Stimulated activated effector memory CD8-positive, alpha-beta T cell treated with anti-CD3 and anti-CD28 coated beads, Interleukin-12 subunit alpha, Interleukin-12 subunit beta, amount 100 ng/mL, for 72 hours (primary cell): ENCODE measurements at regions not wholly inside any gene's neighbourhood (a gene's known extent, or its start where the extent isn't known, plus 50 kb on each side); places are given as distances from the start of the nearest gene placed in this dataset.

Experiments
- ATAC-seq: fragments of 150-1000 bp; cut with Tn5 transposase; 2 replicates; pipeline ENCODE4 v1.10.0; 2021
- DNase-seq, 2 donors: peaks; one replicate each; pipeline ENCODE4 v3.0.0; 2021 to 2022; ENCODE audit warnings: low spot score in 2 of 2
- H3K27ac Mint-ChIP-seq: one replicate; pipeline ENCODE4 v1.8.0; 2022; ENCODE audit warnings: mild to moderate bottlenecking, mixed read lengths
- H3K36me3 Mint-ChIP-seq: one replicate; pipeline ENCODE4 v1.8.0; 2022; ENCODE audit warnings: mild to moderate bottlenecking, mixed read lengths
- H3K4me1 Mint-ChIP-seq: one replicate; pipeline ENCODE4 v1.8.0; 2022; ENCODE audit warnings: mixed read lengths
- H3K4me3 Mint-ChIP-seq: one replicate; pipeline ENCODE4 v1.8.0; 2022; ENCODE audit warnings: mild to moderate bottlenecking, mixed read lengths
- H3K9me3 Mint-ChIP-seq: one replicate; pipeline ENCODE4 v1.8.0; 2022; ENCODE audit warnings: mixed read lengths

DNA sequence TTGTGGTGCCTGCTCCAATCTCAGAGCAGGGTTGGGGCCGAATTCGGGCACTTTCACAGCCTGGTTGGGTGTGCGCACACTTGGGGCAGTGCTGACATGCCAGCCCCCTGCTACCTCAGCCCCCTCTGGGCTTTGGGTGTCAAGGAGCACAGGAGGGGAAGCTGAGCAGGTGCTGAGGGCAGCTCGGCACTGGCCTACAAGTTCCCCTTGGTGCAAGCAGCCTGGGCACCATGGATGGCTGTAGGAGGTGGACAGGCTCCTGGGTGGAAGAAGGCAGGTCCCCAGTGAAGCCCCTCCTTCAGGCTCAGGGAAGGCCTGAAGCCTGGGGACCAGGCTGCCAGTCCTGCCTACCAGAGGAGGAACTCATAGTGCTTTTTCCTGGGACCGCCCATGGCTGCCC, 326.6 kb downstream of the NDFIP2 start:
- Mint-ChIP-seq H3K4me1 (no peaks in the 10 kb centered on the region), H3K36me3 (no peaks in the 10 kb centered on the region), H3K4me3 (no peak overlapping the region), H3K9me3 (no peaks in the 10 kb centered on the region), H3K27ac (no peak overlapping the region)
- DNase-seq (no peak), ATAC-seq (peak; percentile 27)

DNA sequence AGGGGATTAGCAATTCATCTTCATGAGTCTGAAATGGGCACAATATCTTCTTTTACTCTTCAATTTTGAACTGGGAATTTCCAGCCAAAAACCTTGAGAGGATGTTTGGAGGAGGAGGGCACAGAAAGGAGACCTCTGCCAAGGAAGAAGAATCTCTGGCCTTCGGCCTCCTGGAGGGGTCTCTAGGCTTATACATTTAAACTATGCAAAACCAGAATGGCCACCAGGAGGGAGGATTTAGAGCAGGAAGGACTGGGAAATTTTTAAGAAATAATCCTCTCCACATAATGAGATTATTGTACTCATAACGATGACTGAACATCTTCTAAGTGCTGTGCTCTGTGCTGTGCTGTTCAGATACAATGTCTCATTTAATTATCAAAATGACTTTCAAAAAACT, 325.9 kb downstream of the NDFIP2 start:
- Mint-ChIP-seq H3K4me3 (no peak overlapping the region), H3K36me3 (no peaks in the 10 kb centered on the region), H3K9me3 (no peaks in the 10 kb centered on the region), H3K4me1 (no peaks in the 10 kb centered on the region), H3K27ac (no peak overlapping the region)
- no peak for DNase-seq
- no peak for ATAC-seq

DNA sequence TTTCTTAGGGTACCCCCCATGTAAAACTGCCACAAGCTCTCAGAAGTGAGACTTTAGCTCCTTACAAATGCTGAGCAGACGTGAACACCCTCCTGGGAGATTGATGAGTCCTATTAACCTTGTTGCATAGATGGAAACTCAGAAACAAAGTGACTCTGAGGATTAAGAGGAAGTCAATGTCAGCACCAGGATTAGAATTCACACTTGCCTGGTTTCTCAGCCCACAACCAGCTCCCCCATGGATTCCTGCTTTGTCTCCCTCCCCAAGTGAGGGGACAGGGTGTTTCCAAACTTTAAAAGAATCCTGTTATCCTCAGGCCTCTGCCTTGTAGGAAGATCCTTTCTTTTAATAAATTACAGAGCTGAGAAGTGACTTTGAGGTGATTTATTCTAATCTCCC, 324.4 kb downstream of the NDFIP2 start:
- no peak for DNase-seq
- no peak overlapping the region for H3K4me3 Mint-ChIP-seq
- H3K36me3 Mint-ChIP-seq, result no peaks in the 10 kb centered on the region
- ATAC-seq, result no peak
- no peaks in the 10 kb centered on the region for H3K4me1 Mint-ChIP-seq
- no peak overlapping the region for H3K27ac Mint-ChIP-seq
- H3K9me3 Mint-ChIP-seq, result no peaks in the 10 kb centered on the region

DNA sequence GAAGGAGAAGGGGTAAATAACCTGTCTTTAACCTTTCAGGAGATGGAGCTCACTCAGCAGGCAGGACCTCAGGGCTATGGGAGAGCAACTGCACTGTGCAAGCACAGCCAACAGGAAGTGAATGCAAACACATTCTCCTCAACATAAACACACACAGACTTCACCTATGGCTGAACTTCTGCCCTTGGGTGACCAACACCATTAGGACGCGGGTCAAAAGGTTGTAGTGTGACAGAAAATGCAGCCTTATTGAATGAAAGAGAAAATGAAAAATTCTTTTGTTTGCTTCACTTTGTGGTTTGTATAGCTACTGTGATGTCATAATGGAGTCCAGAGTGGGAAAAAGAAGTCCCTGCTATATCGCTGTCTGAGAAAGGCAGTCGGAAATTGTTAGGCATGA, 323.0 kb downstream of the NDFIP2 start:
- Mint-ChIP-seq H3K4me3 (no peak overlapping the region), H3K9me3 (no peaks in the 10 kb centered on the region), H3K27ac (no peak overlapping the region), H3K36me3 (no peaks in the 10 kb centered on the region), H3K4me1 (no peaks in the 10 kb centered on the region)
- ATAC-seq (no peak), DNase-seq (no peak)

DNA sequence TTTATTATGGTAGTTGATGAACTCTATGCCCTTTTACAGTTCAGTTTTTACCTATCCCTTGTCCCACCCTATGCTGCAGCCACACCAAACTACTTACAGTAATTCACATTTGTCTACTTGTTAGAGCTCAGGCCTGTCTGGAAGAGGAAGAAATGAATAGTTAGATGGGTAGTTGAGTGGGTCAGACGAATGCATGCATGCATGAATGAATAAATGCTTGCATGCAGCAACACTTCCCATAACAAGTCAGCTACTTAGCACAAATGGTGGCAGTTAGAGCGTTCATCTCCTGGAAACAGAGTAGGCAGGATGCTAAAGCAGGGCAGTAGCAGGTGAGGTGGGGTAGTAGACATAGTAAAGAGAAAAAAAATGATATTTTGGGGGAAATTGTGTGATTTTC, 322.3 kb downstream of the NDFIP2 start:
- Mint-ChIP-seq H3K4me1 (no peaks in the 10 kb centered on the region), H3K9me3 (no peaks in the 10 kb centered on the region), H3K4me3 (no peak overlapping the region), H3K27ac (no peak overlapping the region), H3K36me3 (no peaks in the 10 kb centered on the region)
- ATAC-seq (no peak), DNase-seq (no peak)

DNA sequence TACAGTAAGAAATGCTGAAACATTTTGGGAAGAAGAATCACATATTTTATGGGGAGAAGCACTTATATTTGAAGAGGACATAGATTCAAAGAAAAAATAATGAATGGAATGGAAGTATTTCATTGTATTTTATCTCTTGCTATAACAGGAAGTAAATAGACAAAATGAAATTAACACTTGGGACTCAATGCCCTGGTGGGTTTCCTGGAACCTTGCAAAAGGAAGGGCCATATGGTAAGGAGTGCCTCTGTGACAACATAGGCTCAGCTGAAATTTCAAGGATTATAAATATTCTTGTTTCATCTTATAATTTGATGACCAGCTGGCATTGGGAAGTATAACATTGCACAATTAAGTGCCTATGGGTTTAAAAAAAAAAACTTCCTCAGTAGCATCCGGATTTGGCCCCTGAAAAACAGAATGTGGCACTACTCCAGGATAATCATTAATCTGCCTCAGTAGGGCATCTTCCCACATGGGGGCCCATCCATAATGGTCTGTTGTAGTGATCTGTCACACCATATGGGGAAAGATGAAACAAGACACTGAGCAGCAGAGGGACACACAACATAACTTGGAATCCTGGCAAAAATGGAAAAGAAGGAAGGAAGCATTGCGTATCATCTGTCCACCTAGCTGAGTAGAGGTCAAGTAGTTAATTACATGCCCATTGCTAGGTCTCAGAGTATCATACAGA, 321.6 kb downstream of the NDFIP2 start:
- H3K4me3 Mint-ChIP-seq, result no peak overlapping the region
- H3K9me3 Mint-ChIP-seq, result no peaks in the 10 kb centered on the region
- H3K4me1 Mint-ChIP-seq, result no peaks in the 10 kb centered on the region
- ATAC-seq (no peak), DNase-seq (no peak)
- no peaks in the 10 kb centered on the region for H3K36me3 Mint-ChIP-seq
- no peak overlapping the region for H3K27ac Mint-ChIP-seq

DNA sequence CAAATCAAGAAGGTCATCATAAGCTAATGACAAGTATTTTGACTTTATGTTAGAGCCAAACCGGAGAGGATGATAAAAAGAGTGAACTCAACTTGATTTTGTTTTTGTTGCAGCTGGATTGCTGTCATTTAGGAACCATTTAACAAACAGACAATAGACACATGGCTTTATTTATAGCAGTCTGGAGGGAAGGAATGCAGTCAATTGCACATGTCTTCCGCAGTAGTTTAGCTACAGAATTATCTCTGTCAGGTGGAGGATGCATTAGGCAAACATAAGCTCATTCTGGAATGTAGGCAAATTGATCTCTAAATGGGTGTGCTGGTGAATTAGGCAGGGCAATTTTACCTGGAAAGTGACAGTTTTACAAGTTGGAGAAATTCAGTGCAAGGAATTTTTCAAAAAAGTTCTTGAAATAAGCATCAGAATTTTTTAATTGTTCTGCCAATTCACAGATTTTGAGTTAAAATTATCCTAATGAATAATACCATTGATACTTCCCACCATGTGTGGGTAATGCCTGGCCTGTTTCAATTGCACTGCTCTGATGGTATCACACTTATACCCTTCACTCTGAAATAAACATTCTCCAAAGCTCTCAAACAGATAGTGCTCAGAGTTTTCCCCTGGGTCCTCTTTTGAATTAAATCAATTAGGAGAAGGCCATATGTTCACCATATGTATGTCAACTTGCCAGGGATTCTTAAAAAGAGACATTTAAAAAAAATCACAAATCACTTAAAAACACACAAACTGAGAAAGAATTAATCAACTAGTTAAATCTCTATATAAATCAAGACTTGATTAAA, 318.3 kb downstream of the NDFIP2 start:
- H3K36me3 Mint-ChIP-seq, result no peaks in the 10 kb centered on the region
- H3K4me1 Mint-ChIP-seq, result no peaks in the 10 kb centered on the region
- ATAC-seq (no peak), DNase-seq (no peak)
- no peak overlapping the region for H3K4me3 Mint-ChIP-seq
- no peaks in the 10 kb centered on the region for H3K9me3 Mint-ChIP-seq
- H3K27ac Mint-ChIP-seq, result no peak overlapping the region

DNA sequence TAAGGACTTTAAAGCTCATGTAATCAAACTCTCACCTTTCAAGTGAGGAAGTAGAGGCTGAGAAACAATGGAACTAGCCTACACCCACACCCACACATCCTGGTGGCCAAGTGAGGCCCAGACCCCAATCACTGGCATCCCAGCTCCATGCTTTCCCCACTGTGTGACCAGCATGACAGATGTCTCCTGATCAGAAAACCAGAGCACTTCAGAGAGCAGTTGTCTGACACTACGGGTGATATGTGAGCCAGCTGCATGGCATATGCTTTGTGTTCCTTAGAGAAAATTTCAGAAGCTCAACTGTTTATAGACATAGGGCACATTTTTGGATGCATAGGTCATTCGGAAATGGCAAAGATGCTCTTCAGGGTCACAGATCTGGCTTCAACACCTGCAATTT, 315.2 kb downstream of the NDFIP2 start:
- H3K27ac Mint-ChIP-seq, result no peak overlapping the region
- peak; percentile 21 for ATAC-seq
- DNase-seq, result no peak
- no peak overlapping the region for H3K4me3 Mint-ChIP-seq
- H3K36me3 Mint-ChIP-seq, result no peaks in the 10 kb centered on the region
- no peaks in the 10 kb centered on the region for H3K9me3 Mint-ChIP-seq
- no peaks in the 10 kb centered on the region for H3K4me1 Mint-ChIP-seq

DNA sequence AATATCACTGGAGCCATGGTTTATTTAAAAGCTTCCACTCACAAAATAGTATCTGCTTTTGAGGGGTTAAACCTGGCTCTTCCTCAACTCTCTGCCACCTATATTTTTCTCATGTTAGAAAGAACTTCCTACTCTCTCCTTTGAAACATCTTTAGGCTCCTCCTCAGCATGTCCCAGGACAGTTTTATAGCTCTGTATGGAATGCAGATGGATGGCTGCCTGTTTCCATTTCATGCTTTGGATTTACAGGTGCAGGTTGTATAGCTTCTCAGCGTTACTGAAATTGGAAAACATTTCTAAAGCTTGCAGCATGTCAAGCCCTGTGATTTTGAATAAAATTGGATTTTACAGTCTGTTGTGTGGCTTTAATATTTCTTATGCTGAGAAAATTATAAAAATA, 314.0 kb downstream of the NDFIP2 start:
- no peak overlapping the region for H3K4me3 Mint-ChIP-seq
- H3K4me1 Mint-ChIP-seq, result no peaks in the 10 kb centered on the region
- ATAC-seq (no peak), DNase-seq (no peak)
- no peaks in the 10 kb centered on the region for H3K36me3 Mint-ChIP-seq
- H3K27ac Mint-ChIP-seq, result no peak overlapping the region
- H3K9me3 Mint-ChIP-seq, result no peaks in the 10 kb centered on the region

DNA sequence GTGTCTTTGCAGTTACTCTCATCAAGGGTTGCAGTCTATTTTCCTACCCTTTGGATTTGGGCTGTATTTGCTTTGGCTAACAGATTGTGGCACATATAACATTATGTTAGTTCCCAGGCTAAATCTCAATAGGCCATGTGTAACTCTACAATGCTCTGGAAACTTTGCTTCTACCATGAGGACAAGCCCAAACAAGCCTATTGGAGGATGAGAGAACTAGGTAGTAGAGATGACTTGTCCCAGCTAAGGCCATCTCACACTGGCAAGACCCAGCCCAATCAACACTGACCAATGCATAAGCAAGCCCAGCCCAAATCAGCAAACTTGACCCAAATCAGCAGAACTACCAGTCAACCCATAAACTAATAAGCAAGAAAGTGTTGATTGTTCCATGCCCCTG, 311.8 kb downstream of the NDFIP2 start:
- Mint-ChIP-seq H3K4me3 (no peak overlapping the region), H3K27ac (no peak overlapping the region), H3K9me3 (no peaks in the 10 kb centered on the region)

DNA sequence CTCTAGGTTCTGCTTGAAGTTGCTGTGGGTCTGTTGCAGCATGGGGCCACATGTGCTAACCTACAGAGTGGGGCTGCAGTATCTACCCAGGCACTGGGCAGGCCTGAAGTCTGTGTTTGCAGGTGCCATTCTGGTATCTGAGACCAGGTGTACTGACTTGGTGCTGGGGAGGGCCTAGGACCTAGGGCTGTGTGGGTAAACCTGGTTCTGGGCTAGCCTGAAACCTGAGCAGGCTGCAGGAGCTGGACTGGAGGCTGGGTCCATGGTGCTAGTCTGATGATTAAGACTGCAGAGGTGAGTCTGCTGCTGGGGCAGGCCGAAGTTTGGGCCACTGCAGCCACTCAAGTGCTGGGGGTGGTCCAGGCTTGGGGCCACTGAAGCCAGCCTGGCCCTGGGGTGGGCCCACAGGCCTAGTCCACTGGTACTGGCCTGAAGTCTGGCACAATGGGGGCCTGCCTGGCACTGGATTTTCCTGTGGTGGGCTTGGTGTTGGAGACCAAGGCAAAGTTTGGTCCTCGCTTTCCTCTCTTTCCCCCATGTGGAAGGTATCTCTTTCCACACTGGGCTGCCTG, 310.6 kb downstream of the NDFIP2 start:
- Mint-ChIP-seq H3K4me1 (no peaks in the 10 kb centered on the region), H3K36me3 (no peaks in the 10 kb centered on the region)
- peak; percentile 11 for ATAC-seq

More for the DNA sequence above, 311.8 kb downstream of the NDFIP2 start:
- Mint-ChIP-seq H3K36me3 (no peaks in the 10 kb centered on the region), H3K4me1 (no peaks in the 10 kb centered on the region)
- ATAC-seq (no peak), DNase-seq (no peak)

DNA sequence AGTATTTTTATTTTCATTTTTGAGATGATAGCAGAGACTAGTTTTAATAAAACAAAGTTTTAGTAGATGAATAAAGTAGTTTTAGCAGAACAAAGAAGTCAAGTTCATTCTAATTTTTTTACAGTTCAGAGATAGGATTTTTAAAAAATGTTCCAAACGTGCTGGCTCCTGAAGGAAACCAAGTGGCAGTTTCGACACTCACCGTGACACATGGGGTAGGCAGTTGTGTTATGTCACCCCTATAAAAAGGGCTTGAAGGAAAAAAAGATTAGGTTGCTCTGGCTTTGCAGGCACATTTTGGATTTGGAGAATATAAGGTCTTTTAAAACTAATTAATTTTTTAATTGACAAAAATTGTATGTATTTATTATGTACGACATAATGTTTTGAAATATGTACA, 305.2 kb downstream of the NDFIP2 start:
- Mint-ChIP-seq H3K27ac (no peak overlapping the region), H3K4me3 (no peak overlapping the region), H3K36me3 (no peaks in the 10 kb centered on the region), H3K9me3 (no peaks in the 10 kb centered on the region), H3K4me1 (no peaks in the 10 kb centered on the region)
- DNase-seq (no peak), ATAC-seq (no peak)

More for the DNA sequence above, 310.6 kb downstream of the NDFIP2 start:
- no peaks in the 10 kb centered on the region for H3K9me3 Mint-ChIP-seq
- no peak overlapping the region for H3K27ac Mint-ChIP-seq
- no peak for DNase-seq
- no peak overlapping the region for H3K4me3 Mint-ChIP-seq

DNA sequence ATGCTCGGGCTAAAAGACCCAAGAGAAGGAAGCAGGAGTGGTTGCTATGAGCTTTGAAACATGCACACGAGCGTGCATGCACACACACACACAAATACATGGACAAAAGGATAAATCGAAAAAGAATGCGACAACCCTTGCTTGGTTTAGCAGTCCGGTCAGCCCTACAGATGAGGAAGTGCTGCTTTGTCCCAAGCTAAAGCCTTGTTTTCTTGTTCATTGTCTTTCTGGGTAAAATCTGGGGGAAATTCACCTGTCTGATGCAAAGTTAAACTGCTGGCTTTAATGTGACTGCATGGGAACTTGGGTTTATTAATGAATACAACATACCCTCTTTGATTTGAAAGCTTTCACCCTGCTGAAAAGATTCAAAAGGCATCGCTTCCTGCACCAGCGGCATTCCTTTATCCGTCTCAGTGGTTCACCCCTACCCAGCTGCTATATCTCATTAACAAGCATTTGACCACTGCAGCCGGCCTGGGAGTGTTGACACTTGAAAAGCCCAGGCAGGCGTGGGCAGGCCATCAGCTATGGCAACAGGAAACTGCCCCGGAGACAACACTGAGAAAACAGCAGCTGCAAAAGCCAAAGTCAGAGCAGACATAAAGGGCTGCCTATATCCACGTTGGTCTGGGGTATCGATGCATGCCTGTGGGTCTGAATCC, 301.7 kb downstream of the NDFIP2 start:
- no peak overlapping the region for H3K27ac Mint-ChIP-seq
- H3K4me1 Mint-ChIP-seq, result no peaks in the 10 kb centered on the region
- no peaks in the 10 kb centered on the region for H3K9me3 Mint-ChIP-seq
- DNase-seq, result no peak
- H3K36me3 Mint-ChIP-seq, result no peaks in the 10 kb centered on the region
- ATAC-seq, result no peak
- H3K4me3 Mint-ChIP-seq, result no peak overlapping the region

DNA sequence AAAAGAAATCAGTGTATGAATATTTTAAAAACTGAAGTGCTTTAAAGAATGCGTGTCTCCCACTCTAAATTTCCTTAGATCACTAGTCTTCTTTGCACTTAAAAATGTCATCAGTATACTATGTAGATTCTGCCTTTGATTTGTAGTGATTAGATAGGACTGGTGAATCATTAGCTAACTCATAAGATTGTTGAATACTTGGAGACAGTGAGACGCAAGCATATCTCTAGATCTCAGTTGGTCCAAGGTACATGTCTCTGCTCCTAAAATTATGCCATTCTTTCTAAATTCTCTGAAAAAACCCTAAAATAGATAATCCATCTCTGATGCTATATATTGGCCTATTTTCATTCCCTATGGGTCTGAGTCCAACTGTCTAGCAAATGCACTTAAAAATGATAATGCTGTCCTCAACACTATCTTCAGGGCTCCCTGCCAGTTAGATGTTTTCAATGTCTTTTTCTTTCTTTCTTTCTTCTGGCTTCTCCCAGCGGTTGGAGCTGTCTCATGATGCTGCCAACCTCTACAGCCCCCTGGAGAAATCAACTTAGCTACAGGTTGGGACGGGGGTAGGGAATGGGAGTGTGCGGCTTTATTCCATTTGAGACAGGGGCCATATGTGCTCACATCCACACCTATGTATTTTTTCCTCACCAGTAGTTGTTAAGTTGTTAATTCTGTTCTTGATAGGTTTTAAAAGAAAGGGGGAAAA, 301.0 kb downstream of the NDFIP2 start:
- DNase-seq, result no peak
- no peak overlapping the region for H3K4me3 Mint-ChIP-seq
- no peaks in the 10 kb centered on the region for H3K9me3 Mint-ChIP-seq
- H3K4me1 Mint-ChIP-seq, result no peaks in the 10 kb centered on the region
- ATAC-seq, result no peak
- H3K27ac Mint-ChIP-seq, result no peak overlapping the region
- H3K36me3 Mint-ChIP-seq, result no peaks in the 10 kb centered on the region

DNA sequence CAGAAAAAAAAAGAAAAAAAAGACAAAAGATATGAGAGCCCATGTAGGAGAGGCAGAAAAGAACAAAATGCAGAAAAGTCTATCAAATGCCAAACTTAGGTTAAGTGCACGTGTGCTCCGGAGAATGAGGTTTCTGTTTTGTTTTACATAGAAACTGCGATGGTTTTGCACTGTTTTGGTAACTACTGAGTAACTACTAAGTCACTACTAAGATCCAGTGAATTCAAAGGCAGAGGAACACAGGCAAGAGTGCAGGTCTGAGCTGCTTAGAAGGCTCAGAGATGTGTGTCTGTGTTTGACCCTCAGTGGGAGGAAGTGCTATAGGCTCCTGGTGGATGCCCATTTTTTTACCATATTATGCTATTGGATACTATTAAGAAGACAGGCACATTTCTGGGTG, 299.3 kb downstream of the NDFIP2 start:
- H3K4me1 Mint-ChIP-seq, result no peaks in the 10 kb centered on the region
- no peak for DNase-seq
- no peak overlapping the region for H3K4me3 Mint-ChIP-seq
- H3K27ac Mint-ChIP-seq, result no peak overlapping the region
- no peaks in the 10 kb centered on the region for H3K9me3 Mint-ChIP-seq
- ATAC-seq, result no peak
- no peaks in the 10 kb centered on the region for H3K36me3 Mint-ChIP-seq
